Smooth muscle cell (in vitro differentiated cells): ENCODE measurements at regions not wholly inside any gene's neighbourhood (a gene's known extent, or its start where the extent isn't known, plus 50 kb on each side); places are given as distances from the start of the nearest gene placed in this dataset.

Experiments used
- DNase-seq: peaks from one replicate; lab custom pipeline; 2025; ENCODE audit not compliant: unreplicated experiment; lab: John Stamatoyannopoulos, UW
- H2AFZ ChIP-seq: fragments of 200-600 bp; sonication (generic); 2 replicates; pipeline ENCODE4 v1.6.0; 2016; ENCODE audit warnings: antibody characterized with exemption, low read depth, mild to moderate bottlenecking
- H3F3A ChIP-seq: fragments of 200-600 bp; sonication (generic); 2 replicates; pipeline ENCODE4 v1.6.0; 2017; ENCODE audit warnings: antibody characterized with exemption, low read depth
- H3K27ac ChIP-seq: fragments of 200-600 bp; sonication (generic); 2 replicates; pipeline ENCODE4 v1.5.1; 2016; ENCODE audit warnings: low read depth, mild to moderate bottlenecking
- H3K27me3 ChIP-seq: fragments of 200-600 bp; sonication (generic); 2 replicates; pipeline ENCODE4 v1.6.1; 2016; ENCODE audit warnings: low read depth, mild to moderate bottlenecking
- H3K36me3 ChIP-seq: fragments of 200-600 bp; sonication (generic); 2 replicates; pipeline ENCODE4 v1.5.1; 2016; ENCODE audit warnings: low read depth
- H3K4me1 ChIP-seq: fragments of 200-600 bp; sonication (generic); 2 replicates; pipeline ENCODE4 v1.5.1; 2016; ENCODE audit warnings: low read depth
- H3K4me2 ChIP-seq: fragments of 200-600 bp; sonication (generic); 2 replicates; pipeline ENCODE4 v1.6.0; 2016; ENCODE audit warnings: mild to moderate bottlenecking
- H3K4me3 ChIP-seq: fragments of 200-600 bp; sonication (generic); 2 replicates; pipeline ENCODE4 v1.5.1; 2016; ENCODE audit warnings: mild to moderate bottlenecking
- H3K79me2 ChIP-seq: fragments of 200-600 bp; sonication (generic); 2 replicates; pipeline ENCODE4 v1.6.0; 2016; ENCODE audit warnings: low read depth, mild to moderate bottlenecking
- H3K9ac ChIP-seq: fragments of 200-600 bp; sonication (generic); 2 replicates; pipeline ENCODE4 v1.6.0; 2016; ENCODE audit warnings: low read depth
- H3K9me3 ChIP-seq: fragments of 200-600 bp; sonication (generic); replicated peaks from 2 replicates; pipeline ENCODE4 v1.5.1; 2016; ENCODE audit warnings: low read depth
- H4K20me1 ChIP-seq: fragments of 200-600 bp; sonication (generic); 2 replicates; pipeline ENCODE4 v1.6.0; 2016; ENCODE audit warnings: low read depth
- CTCF ChIP-seq: fragments of 200-600 bp; sonication (generic); IDR thresholded peaks from 2 replicates; pipeline ENCODE4 v1.5.1; 2017; ENCODE audit warnings: borderline replicate concordance, mild to moderate bottlenecking, antibody characterized with exemption; ENCODE audit not compliant: insufficient read depth, poor library complexity, severe bottlenecking
- WGBS: methylation state at CpG from one replicate; pipeline ENCODE4 v1.1.7; 2016; ENCODE audit warnings: low lambda C conversion rate; 5-methylcytosine and 5-hydroxymethylcytosine counted together

GRCh38 chr20:19095762-19096161 is 116.7 kb upstream of the SLC24A3 start:
- Histone ChIP-seq H3K4me2 (no peak overlapping the region), H3K27ac (no peak overlapping the region), H3K4me1 (no peaks in the 10 kb centered on the region), H3K79me2 (no peaks in the 10 kb centered on the region), H2AFZ (no peak overlapping the region), H3K9ac (no peak overlapping the region), H3K36me3 (no peaks in the 10 kb centered on the region), H3K27me3 (no peaks in the 10 kb centered on the region), H3K4me3 (no peak overlapping the region), H3K9me3 (no peaks in the 10 kb centered on the region), H3F3A (no peaks in the 10 kb centered on the region), H4K20me1 (no peaks in the 10 kb centered on the region)
- WGBS, result 58% methylated on average over 5 of the region's 5 CpGs
- DNase-seq, result no peak
- TF ChIP-seq CTCF, result no peak

GRCh38 chr20:19096843-19097242 is 115.6 kb upstream of the SLC24A3 start:
- WGBS, result 92% methylated on average over 2 of the region's 2 CpGs
- no peak overlapping the region for H3K27ac ChIP-seq

GRCh38 chr20:19098117-19098516 is 114.3 kb upstream of the SLC24A3 start:
- no peak overlapping the region for H3K9ac ChIP-seq
- no peaks in the 10 kb centered on the region for H3K9me3 ChIP-seq
- no peaks in the 10 kb centered on the region for H3K27me3 ChIP-seq
- no peaks in the 10 kb centered on the region for H3K4me1 ChIP-seq
- H4K20me1 ChIP-seq, result no peaks in the 10 kb centered on the region
- no peaks in the 10 kb centered on the region for H3F3A ChIP-seq
- no peak overlapping the region for H3K27ac ChIP-seq
- DNase-seq, result no peak
- WGBS, result 92% methylated on average over 4 of the region's 4 CpGs
- TF ChIP-seq CTCF, result no peak
- H3K4me3 ChIP-seq, result no peak overlapping the region
- no peak overlapping the region for H2AFZ ChIP-seq
- H3K79me2 ChIP-seq, result no peaks in the 10 kb centered on the region
- no peaks in the 10 kb centered on the region for H3K36me3 ChIP-seq
- H3K4me2 ChIP-seq, result no peak overlapping the region

More at GRCh38 chr20:19096843-19097242, 115.6 kb upstream of the SLC24A3 start:
- H3F3A ChIP-seq, result no peaks in the 10 kb centered on the region
- H2AFZ ChIP-seq, result no peak overlapping the region
- no peaks in the 10 kb centered on the region for H3K36me3 ChIP-seq
- H3K4me2 ChIP-seq, result no peak overlapping the region
- H3K79me2 ChIP-seq, result no peaks in the 10 kb centered on the region
- no peaks in the 10 kb centered on the region for H3K27me3 ChIP-seq
- no peak for TF ChIP-seq CTCF
- no peak for DNase-seq
- no peak overlapping the region for H3K9ac ChIP-seq
- H3K9me3 ChIP-seq, result no peaks in the 10 kb centered on the region
- no peaks in the 10 kb centered on the region for H4K20me1 ChIP-seq
- no peaks in the 10 kb centered on the region for H3K4me1 ChIP-seq
- H3K4me3 ChIP-seq, result no peak overlapping the region

- Histone ChIP-seq H3K9ac (no peak overlapping the region), H2AFZ (no peak overlapping the region), H3K9me3 (no peaks in the 10 kb centered on the region), H3K4me2 (no peak overlapping the region), H4K20me1 (no peaks in the 10 kb centered on the region), H3K36me3 (no peaks in the 10 kb centered on the region), H3K4me1 (no peaks in the 10 kb centered on the region), H3F3A (no peaks in the 10 kb centered on the region), H3K4me3 (no peak overlapping the region), H3K79me2 (no peaks in the 10 kb centered on the region), H3K27ac (no peak overlapping the region), H3K27me3 (no peaks in the 10 kb centered on the region)
- WGBS, result 90% methylated on average over 8 of the region's 8 CpGs
- no peak for DNase-seq
- TF ChIP-seq CTCF, result no peak
Observed at GRCh38 chr20:19098806-19099578, 113.5 kb upstream of the SLC24A3 start.
